OCI-LY7 (cell line): ENCODE measurements at regions not wholly inside any gene's neighbourhood (a gene's known extent, or its start where the extent isn't known, plus 50 kb on each side); places are given as distances from the start of the nearest gene placed in this dataset.

Experiments
- BruUV-seq: library from RNA; stranded (reverse); fragments of 400-500 nt; replicated peaks from 2 replicates; lab custom pipeline; 2021; lab: Mats Ljungman, UMichigan
- CTCF ChIA-PET: fragments of 300-600 bp; sonication (Branson Sonifier 250); formaldehyde crosslinking; loops from one replicate; lab custom pipeline; 2022; ENCODE audit warnings: antibody characterized with exemption; ENCODE audit not compliant: unreplicated experiment; lab: Charles Lee
- POLR2A ChIA-PET: fragments of 300-600 bp; sonication (Branson Sonifier 250); formaldehyde crosslinking; loops from one replicate; lab custom pipeline; 2022; ENCODE audit warnings: antibody characterized with exemption; lab: Charles Lee
- DNase-seq: peaks from one replicate; pipeline ENCODE4 v3.0.0-alpha.2; 2015; ENCODE audit warnings: low spot score
- H2AFZ ChIP-seq: fragments of 200-600 bp; sonication (generic), shearing (Covaris generic); 2 replicates; pipeline ENCODE4 v1.6.1; 2014; ENCODE audit warnings: mild to moderate bottlenecking, antibody characterized with exemption, low read length, moderate library complexity
- H3K27ac ChIP-seq: fragments of 200-600 bp; sonication (generic); 2 replicates; pipeline ENCODE4 v1.5.1; 2014; ENCODE audit warnings: mixed run types, low read depth, mild to moderate bottlenecking, moderate library complexity, low read length, inconsistent platforms; ENCODE audit not compliant: poor library complexity, severe bottlenecking
- H3K36me3 ChIP-seq: fragments of 200-600 bp; sonication (generic); 2 replicates; pipeline ENCODE4 v1.6.1; 2014; ENCODE audit warnings: mild to moderate bottlenecking, antibody characterized with exemption, low read length, moderate library complexity, mixed read lengths; ENCODE audit not compliant: insufficient read depth
- H3K4me1 ChIP-seq: fragments of 200-600 bp; sonication (generic); 2 replicates; pipeline ENCODE4 v1.5.1; 2014; ENCODE audit warnings: mild to moderate bottlenecking, low read length; ENCODE audit not compliant: insufficient read depth, poor library complexity, severe bottlenecking
- H3K4me2 ChIP-seq: fragments of 200-600 bp; sonication (generic); 2 replicates; pipeline ENCODE4 v1.6.1; 2014; ENCODE audit warnings: mild to moderate bottlenecking, low read length
- H3K4me3 ChIP-seq: fragments of 200-600 bp; sonication (generic); 2 replicates; pipeline ENCODE4 v1.5.1; 2014; ENCODE audit warnings: mild to moderate bottlenecking, low read depth, low read length; ENCODE audit not compliant: poor library complexity, severe bottlenecking
- H3K79me2 ChIP-seq: fragments of 200-600 bp; sonication (generic); 2 replicates; pipeline ENCODE4 v1.6.1; 2016; ENCODE audit warnings: low read depth, mild to moderate bottlenecking, low read length, moderate library complexity, mixed read lengths; ENCODE audit not compliant: insufficient read depth
- H3K9me2 ChIP-seq: fragments of 200-600 bp; sonication (generic); 2 replicates; pipeline ENCODE4 v1.6.1; 2016; ENCODE audit warnings: mild to moderate bottlenecking, low read length, mixed read lengths; ENCODE audit not compliant: insufficient read depth
- H3K9me3 ChIP-seq: fragments of 200-600 bp; sonication (generic); 2 replicates; pipeline ENCODE4 v1.6.1; 2014; ENCODE audit warnings: mild to moderate bottlenecking, mixed run types, low read length, mixed read lengths
- H4K20me1 ChIP-seq: fragments of 200-600 bp; sonication (generic); 2 replicates; pipeline ENCODE4 v1.6.1; 2014; ENCODE audit warnings: mild to moderate bottlenecking, antibody characterized with exemption, low read length, moderate library complexity, mixed read lengths; ENCODE audit not compliant: insufficient read depth
- CTCF ChIP-seq: fragments of 200-600 bp; sonication (generic); conservative IDR thresholded peaks from 2 replicates; pipeline ENCODE4 v1.5.1; 2014; ENCODE audit warnings: mild to moderate bottlenecking, antibody characterized with exemption, low read length, moderate library complexity, mixed read lengths
- EZH2phosphoT487 ChIP-seq: fragments of 200-600 bp; sonication (generic); IDR thresholded peaks from 2 replicates; pipeline ENCODE4 v1.6.1; 2018; ENCODE audit warnings: low read depth, borderline replicate concordance, mild to moderate bottlenecking, mixed run types, antibody characterized with exemption, low read length, moderate library complexity, mixed read lengths
- intact Hi-C: fragments of 100-400 bp; cut with micrococcal nuclease; formaldehyde crosslinking; loops from one replicate; pipeline ENCODE4 v1.10.0; 2022; ENCODE audit not compliant: unreplicated experiment

GRCh38 chr1:236343246-236343870 lies 50.7 kb upstream of the EDARADD start:
- BruUV-seq = no TSS peak

DNA sequence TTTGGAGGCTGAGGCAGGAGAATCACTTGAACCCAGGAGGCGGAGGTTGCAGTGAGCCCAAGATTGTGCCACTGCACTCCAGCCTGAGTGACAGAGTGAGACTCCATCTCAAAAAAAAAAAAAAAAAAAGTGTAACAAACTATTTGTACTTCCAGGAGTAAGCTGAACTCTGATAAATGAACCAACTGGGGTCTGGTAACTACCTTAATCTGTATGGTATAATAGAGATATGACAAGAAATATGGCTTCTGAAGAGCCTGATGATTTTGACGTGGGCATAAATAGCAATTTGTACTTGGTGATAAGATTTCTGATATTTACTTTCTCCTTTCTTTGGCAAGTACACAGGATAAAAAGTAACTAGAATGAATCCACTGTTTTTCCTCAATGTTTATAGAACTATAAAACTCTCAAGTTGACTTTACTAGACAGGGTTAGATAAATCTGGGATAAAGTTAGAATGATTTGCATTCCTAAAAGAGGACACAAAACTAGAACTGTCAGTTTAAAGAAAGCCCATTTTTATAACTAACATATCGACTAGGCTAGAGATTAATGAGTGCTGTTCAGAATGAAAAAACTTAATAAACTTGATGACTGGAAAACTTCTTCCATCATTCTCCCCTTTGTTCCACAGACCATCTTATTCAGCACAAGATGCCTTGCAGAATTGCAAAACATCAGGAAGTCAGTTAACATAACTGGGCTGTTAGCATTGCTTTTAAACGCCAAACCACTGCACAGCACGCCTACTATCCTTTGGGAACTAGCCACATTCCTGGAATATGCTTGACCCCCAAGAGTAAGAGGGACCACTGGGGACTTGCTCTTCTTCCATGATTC lies 51.5 kb upstream of the EDARADD start:
- H3K9me2 ChIP-seq = no peaks in the 10 kb centered on the region
- H3K79me2 ChIP-seq = no peaks in the 10 kb centered on the region
- H4K20me1 ChIP-seq = no peaks in the 10 kb centered on the region
- no peak overlapping the region for H3K4me3 ChIP-seq
- ChIA-PET CTCF (no interaction called here), POLR2A (no interaction called here)
- no peak overlapping the region for H2AFZ ChIP-seq
- BruUV-seq = no TSS peak
- intact Hi-C loops = loop anchor here (10.0 kb wide), 1 partner anchor 238 kb away; no protein-coding TSS in a partner anchor
- no peaks in the 10 kb centered on the region for H3K4me1 ChIP-seq
- DNase-seq = no peak
- no peaks in the 10 kb centered on the region for H3K36me3 ChIP-seq
- TF ChIP-seq EZH2phosphoT487 = no peak
- TF ChIP-seq CTCF = no peak
- H3K9me3 ChIP-seq = no peaks in the 10 kb centered on the region
- H3K4me2 ChIP-seq = no peak overlapping the region
- H3K27ac ChIP-seq = no peak overlapping the region

More at GRCh38 chr1:236343246-236343870, 50.7 kb upstream of the EDARADD start:
- H3K79me2 ChIP-seq = no peaks in the 10 kb centered on the region
- no peak for DNase-seq
- no peak overlapping the region for H3K4me3 ChIP-seq
- H2AFZ ChIP-seq = no peak overlapping the region
- no peaks in the 10 kb centered on the region for H3K9me2 ChIP-seq
- intact Hi-C loops = loop anchor here (10.0 kb wide), 1 partner anchor 239 kb away; no protein-coding TSS in a partner anchor
- CTCF ChIA-PET = no interaction called here
- H3K36me3 ChIP-seq = no peaks in the 10 kb centered on the region
- no peaks in the 10 kb centered on the region for H3K9me3 ChIP-seq
- TF ChIP-seq EZH2phosphoT487 = no peak
- TF ChIP-seq CTCF = no peak
- no peak overlapping the region for H3K27ac ChIP-seq
- no peaks in the 10 kb centered on the region for H4K20me1 ChIP-seq
- H3K4me1 ChIP-seq = no peaks in the 10 kb centered on the region
- no peak overlapping the region for H3K4me2 ChIP-seq
- POLR2A ChIA-PET = interaction anchor here (0.7 to 1.2 kb wide), 2 partner anchors 25 to 111 kb away, joined by 3 read pairs; no protein-coding TSS in a partner anchor
